ENCODE measurements at regions not wholly inside any gene's neighbourhood (a gene's known extent, or its start where the extent isn't known, plus 50 kb on each side); places are given as distances from the start of the nearest gene placed in this dataset.

DNA sequence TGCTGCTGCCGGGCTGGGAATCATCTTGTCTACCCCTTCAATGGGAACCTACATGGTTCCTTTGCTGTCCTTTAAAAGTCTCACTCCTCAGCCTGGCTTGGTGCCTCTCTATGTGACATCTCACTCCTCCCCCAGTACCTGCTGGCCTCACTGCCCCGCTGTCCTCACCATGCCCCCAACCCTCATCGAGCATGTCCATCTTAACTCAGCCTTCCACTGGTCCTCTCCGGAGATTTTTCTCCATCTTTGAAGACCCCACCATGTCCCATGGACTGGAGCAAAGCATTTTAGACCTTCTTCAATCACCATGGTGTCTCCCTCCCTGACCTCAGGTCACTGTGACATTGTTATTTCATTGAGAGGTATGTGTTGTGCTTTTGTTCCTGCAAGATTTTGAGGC, 58.1 kb upstream of the SIX3 start:
- no peak for DNase-seq (ENCODE audit: low read depth in 2 of 2)
- no peak overlapping the region for H3K4me3 ChIP-seq (replicated peaks in 1 of 2; ENCODE audit: low read depth in 2 of 2, low read length in 2 of 2)
- TF ChIP-seq, protein P1, sequence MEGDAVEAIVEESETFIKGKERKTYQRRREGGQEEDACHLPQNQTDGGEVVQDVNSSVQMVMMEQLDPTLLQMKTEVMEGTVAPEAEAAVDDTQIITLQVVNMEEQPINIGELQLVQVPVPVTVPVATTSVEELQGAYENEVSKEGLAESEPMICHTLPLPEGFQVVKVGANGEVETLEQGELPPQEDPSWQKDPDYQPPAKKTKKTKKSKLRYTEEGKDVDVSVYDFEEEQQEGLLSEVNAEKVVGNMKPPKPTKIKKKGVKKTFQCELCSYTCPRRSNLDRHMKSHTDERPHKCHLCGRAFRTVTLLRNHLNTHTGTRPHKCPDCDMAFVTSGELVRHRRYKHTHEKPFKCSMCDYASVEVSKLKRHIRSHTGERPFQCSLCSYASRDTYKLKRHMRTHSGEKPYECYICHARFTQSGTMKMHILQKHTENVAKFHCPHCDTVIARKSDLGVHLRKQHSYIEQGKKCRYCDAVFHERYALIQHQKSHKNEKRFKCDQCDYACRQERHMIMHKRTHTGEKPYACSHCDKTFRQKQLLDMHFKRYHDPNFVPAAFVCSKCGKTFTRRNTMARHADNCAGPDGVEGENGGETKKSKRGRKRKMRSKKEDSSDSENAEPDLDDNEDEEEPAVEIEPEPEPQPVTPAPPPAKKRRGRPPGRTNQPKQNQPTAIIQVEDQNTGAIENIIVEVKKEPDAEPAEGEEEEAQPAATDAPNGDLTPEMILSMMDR (IDR thresholded peaks at IDR 0.05; ENCODE audit: low read depth, low read length) = no peak

DNA sequence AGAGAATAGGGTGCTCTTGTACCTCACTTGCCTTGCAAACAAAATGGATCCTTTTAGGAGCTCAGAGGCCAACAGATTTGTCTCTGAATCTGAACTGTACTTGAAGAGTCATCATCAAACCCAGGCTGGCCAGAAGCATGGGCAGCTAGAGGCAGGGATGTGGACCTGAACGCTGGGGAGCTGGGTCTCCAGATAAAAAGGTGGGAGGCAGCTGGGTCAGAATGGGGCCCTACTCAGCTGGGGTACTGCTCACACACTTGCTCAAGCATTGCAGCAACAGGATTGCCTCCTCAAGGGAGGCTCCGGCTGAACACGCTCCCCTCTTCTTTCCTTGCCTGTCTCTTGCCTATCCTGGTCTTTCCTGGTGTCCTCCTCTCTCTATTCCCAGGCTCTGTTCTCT, 57.3 kb upstream of the SIX3 start:
- TF ChIP-seq, protein P1 (IDR thresholded peaks at IDR 0.05; ENCODE audit: low read depth, low read length) = no peak
- no peak overlapping the region for H3K4me3 ChIP-seq (replicated peaks in 1 of 2; ENCODE audit: low read depth in 2 of 2, low read length in 2 of 2)
- no peak for DNase-seq (ENCODE audit: low read depth in 2 of 2)

DNA sequence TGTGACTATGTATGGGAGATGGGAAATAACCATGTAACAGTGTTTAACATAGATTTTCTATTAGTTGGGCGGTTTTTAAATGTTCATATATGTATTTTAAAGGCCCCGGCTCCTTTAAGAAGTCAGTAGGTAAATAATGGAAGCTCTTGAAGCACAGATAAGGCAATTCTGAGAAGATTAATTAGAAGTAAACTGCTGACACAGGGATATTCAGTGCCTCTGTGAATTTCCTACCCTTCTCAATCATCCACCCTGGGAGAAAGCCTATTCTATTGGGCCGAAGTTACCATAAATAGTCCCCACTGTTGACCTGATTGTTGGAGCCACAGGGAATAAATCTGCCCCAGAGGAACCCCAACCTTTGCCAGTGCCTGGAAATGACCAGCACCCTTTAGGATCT, 56.8 kb upstream of the SIX3 start:
- TF ChIP-seq, protein P1 (IDR thresholded peaks at IDR 0.05; ENCODE audit: low read depth, low read length) = no peak
- no peak overlapping the region for H3K4me3 ChIP-seq (replicated peaks in 1 of 2; ENCODE audit: low read depth in 2 of 2, low read length in 2 of 2)
- DNase-seq (ENCODE audit: low read depth in 2 of 2) = no peak

DNA sequence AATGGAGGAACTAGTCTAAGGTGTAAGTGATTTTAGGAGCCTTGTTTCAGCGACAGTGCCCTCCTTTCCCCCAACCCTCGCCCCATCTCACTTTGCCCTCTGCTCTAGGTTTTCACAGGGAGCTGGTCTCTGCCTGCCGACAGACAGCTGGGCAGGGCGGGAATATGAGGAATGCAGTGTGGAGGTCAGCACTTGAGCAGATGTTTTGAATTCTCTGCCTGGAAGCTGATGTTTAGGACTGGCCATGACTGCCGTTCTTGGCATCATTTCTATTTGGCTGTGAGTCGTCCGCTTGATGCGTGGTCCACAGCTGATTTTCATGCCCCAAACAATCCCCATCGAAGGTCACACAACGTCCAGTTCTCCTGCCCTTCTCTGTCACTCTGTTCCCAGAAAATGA, 55.1 kb upstream of the SIX3 start:
- no peak for DNase-seq (ENCODE audit: low read depth in 2 of 2)
- TF ChIP-seq, protein P1 (IDR thresholded peaks at IDR 0.05; ENCODE audit: low read depth, low read length) = no peak
- no peak overlapping the region for H3K4me3 ChIP-seq (replicated peaks in 1 of 2; ENCODE audit: low read depth in 2 of 2, low read length in 2 of 2)

DNA sequence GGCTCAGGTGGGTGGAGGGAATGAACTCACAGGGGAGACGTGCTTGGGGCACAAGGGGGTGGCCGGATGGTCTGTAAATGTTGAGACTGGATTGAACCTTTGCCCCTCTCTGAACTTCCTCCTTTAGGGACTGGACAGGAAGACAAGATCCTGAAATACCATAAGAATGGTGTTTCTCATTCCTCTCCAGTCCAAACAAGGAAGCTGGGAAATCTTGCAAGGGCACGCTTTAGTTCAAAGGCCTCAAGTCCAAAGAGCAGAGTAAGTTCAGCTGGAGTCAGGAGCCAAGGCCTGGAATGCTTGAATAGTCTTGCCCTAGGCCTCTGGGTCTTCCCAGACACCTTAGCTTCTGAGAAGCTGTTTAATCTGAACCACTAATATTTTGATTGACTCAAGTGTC, 52.4 kb upstream of the SIX3 start:
- TF ChIP-seq, protein P1 (IDR thresholded peaks at IDR 0.05; ENCODE audit: low read depth, low read length) = no peak
- no peak overlapping the region for H3K4me3 ChIP-seq (replicated peaks in 1 of 2; ENCODE audit: low read depth in 2 of 2, low read length in 2 of 2)
- DNase-seq (ENCODE audit: low read depth in 2 of 2) = no peak

Measured in cardiac fibroblast (primary cell).